NCI-H774 (cell line): ENCODE measurements at regions not wholly inside any gene's neighbourhood (a gene's known extent, or its start where the extent isn't known, plus 50 kb on each side); places are given as distances from the start of the nearest gene placed in this dataset.
"Not testable (repeated sequence)": the region's sequence is repeated elsewhere in the genome, so short reads cannot be mapped to it uniquely, and the experiment has no call there.

ENCODE experiments used
- DNase-seq: peaks from one replicate; lab custom pipeline; 2025; lab: John Stamatoyannopoulos, UW

DNA sequence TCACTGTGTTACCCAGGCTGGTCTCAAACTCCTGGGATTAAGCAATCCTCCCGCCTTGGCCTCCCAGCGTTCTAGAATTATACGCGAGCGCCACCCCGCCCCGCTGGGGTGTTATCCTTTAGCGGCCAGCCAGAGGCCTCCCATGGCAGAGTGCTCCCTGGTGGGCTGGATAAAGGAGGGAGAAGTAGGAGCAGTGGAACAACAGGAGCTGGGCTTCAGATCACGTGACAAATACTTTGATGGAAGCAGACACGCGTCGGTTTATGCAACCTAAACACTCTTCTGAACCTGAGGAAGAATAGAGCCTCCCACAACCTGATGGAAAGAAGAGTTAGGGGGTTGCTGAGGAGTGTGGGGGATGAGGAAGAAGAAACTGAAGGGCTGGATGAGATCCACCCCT, 2114.0 kb downstream of the TP53TG3F start:
- no peak for DNase-seq

DNA sequence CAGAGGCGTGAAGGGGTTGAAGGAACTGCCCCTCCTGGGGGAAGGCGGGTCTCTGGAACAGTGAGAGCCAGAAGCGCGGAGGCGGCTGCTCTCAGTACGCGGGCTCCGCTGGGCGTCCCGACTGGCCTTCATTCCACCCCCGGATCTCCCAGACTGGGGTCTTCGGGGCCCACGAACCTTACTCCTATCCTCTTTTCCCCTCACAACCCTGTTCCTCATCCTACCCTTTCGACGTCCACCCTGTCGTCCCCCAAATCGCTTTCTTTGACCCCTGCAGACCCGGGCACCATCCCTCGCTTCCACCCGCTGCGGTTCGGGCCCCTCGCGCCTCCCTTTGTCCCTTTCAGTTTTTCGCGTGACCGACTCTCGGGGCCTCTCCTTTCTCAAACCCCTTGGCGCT, 2114.6 kb downstream of the TP53TG3F start:
- no peak for DNase-seq

DNA sequence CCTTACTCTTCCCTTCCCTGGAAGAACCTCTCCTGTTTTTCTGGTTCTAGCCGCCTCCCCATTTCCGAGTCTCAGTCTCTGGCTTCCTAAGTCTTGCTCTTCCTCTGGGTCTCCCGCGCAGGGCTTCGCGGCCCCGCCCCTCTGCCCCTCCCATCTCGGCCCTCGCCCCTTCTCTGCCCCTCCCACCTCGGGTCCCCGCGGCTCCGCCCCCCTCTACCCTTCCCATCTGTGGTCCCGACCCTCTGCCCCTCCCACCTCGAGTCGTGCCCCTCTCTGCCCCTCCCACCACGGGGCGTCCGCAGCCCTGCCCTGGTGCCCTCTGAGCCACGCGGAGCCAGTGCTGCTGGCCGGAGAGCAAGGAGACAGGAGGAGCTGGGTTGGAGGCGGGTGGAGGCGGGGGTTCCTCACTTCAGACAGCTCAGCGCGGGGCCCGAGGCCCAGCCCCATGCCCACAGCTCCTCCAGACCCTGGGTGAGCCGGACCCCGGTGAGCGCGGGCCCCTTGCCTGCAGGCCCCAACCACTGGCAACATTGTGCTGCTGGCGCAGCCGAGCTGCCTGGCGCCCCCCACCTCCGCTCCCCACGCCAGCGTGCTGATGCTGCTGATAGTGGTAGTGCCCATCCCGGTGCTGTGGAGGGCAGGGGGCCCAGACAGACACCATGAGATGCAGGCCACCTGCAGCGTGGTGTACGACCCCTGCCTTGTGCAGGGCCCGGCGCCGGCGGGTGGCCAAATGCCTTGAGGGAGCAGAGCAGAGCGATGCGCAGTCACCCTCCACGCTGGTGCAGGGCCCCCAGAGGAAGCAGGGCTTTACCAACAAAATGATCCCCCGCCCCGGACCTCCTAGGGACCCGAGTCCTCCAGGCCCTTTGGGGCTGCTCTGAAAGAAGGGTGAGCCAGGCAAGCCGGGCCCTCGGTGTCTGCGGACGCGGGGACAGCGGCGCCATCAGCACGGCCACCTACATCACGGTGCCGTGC, 2115.3 kb downstream of the TP53TG3F start:
- DNase-seq: no peak

DNA sequence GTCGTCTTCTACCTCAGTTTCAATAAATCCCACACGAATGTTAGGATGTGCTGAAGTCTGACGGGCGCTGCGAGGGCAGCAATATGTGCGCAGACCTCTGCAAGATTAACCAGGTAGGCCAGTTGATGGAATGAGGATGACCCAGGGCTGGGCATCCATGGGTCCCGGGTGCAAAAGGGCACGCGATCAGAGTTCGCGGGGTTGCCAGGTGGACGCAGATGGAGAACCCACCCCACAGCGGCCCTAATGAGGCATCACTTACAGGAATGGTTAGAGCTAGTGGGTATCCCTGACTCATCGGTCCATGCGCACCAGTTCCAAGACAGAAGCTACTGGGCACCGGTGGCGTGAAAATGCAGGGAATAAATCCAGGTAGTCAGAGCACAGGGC, 2116.0 kb downstream of the TP53TG3F start:
- DNase-seq: no peak

DNA sequence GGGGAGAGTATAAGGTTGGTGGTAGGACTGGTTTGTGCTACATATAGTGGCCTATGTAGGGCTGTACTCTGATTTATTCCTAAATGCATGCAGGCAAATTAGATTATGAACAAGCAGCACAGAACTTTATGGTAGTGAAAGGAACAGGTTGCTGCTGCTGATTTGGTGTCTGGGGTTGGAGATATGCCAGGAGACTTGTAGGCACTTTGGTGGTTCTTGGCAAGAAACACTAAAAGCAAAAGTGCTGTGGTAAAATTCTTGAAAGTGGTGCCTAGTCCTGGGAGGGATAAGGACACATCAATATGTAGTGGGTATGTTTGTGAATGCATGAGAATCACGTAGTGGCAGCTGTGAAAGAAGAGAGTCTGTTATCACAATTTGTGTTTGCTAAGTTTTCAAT, 2126.0 kb downstream of the TP53TG3F start:
- DNase-seq: no peak

DNA sequence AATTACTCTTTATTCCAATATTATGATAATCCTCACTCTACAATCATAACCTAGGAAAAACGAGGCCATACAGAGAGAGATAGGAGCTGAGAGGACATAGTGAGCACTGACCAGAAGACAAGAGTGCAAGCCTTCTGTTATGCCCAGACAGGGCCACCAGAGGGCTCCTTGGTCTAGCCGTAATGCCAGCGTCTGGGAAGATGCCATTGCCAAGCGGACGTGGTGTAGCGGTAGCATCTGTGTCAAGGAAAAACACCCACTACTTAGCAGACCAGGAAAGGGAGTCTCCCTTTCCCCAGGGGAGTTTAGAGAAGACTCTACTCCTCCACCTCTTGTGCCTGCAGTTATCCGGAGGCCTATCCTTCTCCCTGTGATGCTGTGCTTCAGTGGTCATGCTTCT, 2131.5 kb downstream of the TP53TG3F start:
- DNase-seq: not testable (repeated sequence)

DNA sequence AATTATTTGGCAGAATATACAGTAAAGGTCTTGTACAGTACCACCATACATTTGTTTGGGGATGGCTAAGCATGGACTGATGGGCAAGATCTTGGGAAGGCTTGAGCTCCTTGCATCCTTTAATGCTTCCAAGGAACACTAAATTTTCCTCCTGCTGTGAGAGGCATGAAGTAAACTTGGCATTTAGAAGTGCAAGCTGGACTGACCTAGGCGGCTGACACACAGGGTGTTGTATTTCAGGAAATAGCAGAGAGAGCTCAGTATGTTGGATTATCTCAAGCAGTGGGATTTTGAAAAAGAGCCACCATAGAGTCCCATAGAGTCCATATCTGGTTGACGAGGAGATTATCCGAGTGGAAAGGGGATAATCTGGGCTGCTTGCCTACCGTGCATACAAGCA, 2137.1 kb downstream of the TP53TG3F start:
- DNase-seq: no peak

DNA sequence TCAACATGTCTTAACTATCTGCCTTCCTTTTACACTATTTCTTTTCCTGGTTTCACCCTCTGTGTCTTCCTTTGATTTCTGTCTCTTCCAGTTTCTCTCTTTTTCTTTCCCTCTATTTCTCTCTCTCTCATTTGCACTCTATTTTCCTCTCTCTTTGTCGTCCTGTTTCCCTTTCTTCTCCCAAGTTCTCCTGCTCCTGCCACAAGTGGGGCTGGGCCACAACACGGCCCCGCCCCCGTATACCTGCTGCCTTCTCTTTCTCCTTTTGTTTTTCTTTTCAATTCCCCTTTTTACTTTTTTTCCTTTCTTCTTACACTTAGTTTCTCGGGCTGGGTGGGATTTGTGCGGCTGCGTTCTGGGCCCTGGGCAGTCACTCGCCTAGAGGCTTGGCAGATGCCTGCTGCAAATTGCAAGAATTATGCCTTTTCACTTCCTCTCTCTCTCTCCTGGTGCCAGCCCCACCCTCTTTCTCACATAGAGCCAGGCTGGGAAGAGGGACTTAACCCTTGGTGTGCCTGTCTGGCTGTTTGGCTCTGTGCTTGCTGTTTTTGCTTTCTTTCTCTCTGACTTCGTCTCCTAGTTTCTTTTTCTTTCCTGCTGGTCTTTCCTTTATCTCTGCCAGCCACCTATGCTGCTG, 2139.4 kb downstream of the TP53TG3F start:
- no peak for DNase-seq

DNA sequence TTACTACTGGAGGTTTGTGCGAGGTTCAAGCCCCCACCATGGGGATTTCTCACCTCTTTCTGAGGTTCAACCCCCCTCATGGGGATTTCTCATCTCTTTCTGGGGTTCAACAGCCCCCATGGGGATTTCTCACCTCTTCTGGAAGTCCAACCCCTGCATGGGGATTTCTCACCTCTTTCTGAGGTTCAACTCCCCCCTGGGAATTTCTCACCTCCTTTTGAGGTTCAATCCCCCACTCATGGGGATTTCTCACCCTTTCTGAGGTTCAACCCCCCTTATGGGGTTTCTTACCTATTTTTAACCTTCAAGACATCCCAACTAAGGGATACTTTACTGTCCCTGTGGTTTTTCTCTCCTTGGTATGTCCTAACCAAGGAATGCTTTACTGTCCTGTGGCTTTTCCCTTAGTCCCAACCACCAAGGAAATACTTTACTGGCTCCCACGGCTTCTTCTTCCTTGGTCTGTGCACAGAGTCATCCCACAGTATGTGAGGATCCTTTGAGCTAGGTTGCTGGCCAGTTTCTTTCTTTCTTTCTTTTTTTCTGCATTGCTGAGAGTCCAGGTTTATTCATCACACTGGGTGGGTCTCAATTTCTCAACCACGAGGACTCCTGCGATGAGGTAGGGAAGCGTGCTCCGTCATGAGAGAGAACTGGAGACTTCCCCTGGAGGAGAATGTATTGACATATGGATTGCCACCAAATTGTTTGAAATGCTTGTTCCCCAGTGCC, 2140.2 kb downstream of the TP53TG3F start:
- no peak for DNase-seq

DNA sequence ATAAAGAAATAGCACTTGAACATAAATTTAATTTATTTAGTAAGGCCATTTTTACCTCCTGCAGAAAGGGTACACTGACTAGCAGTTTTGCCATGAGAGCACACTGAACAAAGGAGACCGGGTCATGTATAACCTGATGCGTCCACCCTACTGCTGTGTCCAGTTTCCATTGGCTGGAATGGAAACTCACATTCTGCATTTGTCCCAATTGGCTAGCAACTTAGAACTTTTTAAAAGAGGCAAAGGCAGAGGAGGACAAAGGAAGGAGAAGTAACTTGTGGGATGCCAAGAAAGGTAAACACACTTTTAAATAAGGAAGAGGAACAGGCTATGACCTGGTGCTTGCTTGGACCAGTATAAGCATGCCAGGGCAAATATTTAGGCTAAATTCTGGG, 2140.7 kb downstream of the TP53TG3F start:
- not testable (repeated sequence) for DNase-seq

DNA sequence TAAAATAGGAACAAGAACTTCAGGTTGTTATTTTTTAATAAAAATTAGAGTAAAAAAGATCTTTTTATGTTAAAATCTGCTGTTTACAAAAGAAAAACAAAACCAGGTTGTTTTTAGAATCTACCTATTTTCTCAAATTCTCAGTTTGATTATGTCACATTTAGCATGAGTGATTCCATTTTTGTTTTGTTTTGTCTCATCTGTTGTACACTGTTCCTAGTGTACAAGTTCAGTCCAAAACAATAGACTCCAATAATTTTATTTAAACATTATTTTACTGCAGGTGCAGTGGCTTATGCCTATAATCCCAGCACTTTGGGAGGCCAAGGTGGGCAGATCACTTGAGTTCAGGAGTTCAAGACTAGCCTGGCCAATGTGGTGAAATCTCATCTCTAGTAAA, 2142.7 kb downstream of the TP53TG3F start:
- no peak for DNase-seq

DNA sequence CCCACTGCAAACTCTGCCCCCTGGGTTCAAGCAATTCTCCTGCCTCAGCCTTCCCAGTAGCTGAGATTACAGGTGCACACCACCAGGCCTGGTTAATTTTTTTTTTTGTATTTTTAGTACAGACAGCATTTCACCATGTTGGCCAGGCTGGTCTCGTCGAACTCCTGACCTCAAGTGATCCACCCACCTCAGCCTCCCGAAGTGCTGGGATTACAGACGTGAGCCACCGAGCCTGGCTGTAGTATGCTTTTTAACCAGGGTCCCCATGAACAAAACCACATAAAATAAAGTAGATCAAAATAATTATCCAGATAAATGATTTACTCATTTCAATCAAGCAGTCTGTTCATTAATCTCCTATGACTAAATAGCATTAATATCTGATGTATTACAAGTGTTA, 2144.0 kb downstream of the TP53TG3F start:
- not testable (repeated sequence) for DNase-seq

DNA sequence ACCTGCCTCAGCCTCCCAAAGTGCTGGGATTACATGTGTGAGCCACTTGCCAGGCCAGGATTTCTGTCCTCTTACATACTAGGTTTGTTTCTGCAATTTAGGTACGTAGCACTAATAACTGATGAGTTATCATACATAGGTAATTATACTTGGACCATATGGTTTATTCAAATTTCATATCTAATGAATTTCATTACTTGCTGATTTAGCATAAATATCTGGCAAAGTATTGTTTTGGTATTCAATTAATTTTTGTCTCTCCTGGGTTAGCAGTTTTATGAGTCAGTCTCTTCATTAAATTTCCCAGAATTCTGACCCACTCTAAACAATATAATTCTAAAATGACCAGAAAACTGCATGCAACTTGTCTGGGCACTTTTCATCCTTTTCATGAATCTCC, 2146.5 kb downstream of the TP53TG3F start:
- DNase-seq: no peak

DNA sequence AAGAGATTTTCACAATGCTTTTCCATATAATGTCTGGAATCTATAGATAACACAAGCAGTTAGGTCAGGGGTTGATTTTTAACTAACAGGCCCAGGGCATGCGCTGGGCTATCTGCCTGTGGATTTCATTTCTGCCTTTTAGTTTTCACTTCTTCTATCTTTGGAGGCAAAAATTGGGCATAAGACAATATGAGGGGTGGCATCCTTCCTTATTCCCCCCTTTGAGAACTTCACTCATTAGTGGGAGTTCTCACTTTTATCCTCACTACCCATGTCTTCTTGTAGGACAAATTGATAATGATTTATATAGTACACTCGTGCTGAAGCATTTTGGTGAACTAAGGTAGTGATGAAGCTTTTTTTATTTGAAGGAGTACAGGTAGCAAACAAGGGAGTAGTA, 2155.5 kb downstream of the TP53TG3F start:
- DNase-seq: not testable (repeated sequence)

DNA sequence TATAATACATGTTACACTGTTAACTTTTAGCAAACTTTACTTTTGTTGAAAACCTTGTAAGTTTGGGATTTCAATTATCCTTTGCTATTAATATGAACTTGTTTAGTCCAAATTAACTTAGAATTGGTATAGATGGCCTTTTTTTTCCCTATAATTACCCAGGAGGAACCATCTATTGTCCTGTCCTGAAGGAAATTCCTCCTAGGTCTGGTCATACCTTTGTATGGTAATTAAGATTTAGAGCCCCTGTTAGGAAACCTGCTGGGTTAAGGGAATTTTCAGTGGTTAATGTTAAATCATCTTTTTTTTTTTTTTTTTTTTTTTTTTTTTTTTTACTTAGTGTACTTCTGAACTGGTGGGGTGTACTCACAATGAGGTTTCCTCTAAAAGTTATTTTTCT, 2159.8 kb downstream of the TP53TG3F start:
- DNase-seq: not testable (repeated sequence)

DNA sequence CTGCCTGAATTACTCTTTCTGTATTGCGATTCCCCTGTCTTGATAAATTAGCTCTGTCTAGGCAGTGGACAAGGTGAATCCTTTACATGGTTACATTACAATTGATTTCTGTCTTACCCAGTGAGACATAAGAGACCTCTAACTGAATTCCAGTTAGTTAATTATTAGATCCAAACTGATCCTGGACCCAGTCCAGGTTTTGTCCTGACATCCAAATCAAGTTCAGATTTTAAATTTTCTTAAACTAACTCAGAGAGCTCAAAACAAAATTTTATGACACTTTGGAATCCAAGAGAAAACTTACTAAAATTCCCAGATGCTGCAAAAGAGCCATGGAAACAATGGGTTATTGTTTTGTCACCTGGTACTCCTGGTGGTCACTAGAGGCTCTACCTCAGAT, 2166.6 kb downstream of the TP53TG3F start:
- no peak for DNase-seq

DNA sequence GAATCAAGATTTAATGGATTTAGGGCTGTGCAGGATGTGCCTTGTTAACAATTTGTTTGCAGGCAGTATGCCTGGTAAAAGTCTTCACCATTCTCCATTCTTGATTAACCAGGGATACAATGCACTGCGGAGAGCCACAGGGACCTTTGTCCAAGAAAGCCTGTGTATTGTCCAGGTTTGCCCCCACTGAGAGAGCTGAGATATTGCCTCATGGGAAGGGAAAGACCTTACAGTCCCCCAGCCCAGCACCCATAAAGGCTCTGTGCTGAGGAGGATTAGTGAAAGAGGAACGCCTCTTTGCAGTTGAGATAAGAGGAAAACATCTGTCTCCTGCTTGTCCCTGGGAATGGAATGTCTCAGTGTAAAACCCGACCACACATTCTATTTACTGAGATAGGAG, 2169.6 kb downstream of the TP53TG3F start:
- no peak for DNase-seq

DNA sequence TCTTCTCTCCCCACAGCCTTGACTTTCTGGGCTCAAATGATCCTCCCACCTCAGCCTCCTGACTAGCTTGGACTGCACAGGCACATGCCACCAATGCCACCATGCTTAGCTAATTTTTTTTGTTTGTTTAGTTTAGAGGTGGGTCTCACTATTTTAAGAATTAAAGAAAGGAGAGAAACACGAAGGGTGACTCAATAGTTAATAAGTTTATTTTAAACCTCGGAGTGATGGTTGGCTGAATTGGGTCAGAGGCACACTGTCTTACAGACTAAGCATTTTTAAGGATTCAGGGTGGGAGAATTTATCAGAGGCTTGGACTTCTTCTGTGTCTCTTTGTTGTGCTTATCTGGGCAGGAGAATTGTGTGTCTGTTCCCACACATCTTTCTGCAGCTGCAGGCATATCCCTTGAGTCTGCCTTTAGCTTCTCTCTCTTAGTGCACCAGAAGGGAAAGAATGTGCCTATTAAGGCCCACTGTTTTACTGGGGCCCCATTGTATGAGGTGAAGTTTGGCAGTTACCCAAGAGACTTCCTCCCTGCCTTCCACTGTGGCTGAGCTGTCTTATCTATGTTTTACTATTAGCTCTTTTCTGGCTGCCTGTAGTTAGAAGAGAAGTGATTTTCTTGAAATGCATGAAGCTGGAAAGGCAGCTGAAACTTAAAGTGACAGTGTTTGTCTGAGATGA, 2172.0 kb downstream of the TP53TG3F start:
- no peak for DNase-seq

DNA sequence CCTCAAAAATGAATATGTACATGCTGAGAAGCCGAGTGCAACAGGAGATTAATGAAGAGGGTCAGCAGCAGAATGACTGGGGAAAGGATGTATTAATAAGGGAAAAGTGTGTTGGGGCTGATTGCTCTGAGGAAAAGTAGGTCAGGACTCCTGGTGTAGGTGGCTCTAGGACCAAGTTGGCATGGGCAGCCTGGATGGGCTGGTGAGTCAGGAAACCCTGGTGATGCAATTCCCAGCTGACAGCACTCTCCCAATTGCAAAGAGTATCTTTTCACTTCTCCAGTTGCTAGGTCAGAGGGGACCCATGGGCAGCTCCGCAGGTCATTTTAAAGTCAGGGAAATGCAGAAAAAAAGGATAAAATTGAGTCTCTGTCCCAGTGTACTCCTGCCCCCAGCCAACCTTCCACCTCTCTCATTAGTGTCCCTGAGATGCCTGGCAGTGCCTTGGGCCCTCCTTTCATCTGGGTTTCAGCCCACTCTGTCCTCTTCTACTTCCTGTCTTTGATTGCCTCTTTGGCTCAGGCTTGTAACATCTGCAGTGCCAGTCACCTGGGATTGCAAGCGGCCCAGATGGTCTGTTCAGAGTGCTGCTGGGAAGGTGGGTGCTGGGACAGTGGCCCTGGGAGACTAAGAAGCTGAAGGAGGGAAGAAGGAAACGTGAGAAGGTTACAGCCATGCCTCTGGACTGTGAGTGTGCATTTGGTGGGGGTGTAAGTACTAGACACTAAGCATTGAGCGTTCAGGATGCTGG, 2177.2 kb downstream of the TP53TG3F start:
- no peak for DNase-seq

DNA sequence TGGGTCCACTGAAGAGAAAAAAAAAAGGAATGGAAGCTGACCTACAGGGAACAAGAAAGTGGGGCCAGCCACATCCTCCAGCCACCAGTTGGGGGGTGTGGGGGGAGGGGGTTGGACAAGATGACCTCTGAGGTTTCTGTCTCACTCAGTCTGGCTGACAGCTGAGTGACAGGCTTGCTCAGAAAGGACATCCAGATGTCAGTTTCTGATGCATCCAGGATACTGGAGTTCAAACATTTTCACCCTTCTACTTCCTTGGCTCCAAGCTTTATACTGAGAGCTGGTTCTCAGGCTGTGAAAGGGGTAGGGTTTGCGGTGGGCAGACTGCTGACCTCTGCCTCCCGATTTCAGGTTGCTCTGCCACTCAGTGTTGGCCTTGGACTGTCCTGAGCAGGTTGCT, 2178.3 kb downstream of the TP53TG3F start:
- DNase-seq: no peak
